Dermis blood vessel endothelial cell (primary cell): ENCODE measurements at regions not wholly inside any gene's neighbourhood (a gene's known extent, or its start where the extent isn't known, plus 50 kb on each side); places are given as distances from the start of the nearest gene placed in this dataset.

Source experiments
- DNase-seq: peaks from one replicate; pipeline ENCODE4 v3.0.0; 2010

DNA sequence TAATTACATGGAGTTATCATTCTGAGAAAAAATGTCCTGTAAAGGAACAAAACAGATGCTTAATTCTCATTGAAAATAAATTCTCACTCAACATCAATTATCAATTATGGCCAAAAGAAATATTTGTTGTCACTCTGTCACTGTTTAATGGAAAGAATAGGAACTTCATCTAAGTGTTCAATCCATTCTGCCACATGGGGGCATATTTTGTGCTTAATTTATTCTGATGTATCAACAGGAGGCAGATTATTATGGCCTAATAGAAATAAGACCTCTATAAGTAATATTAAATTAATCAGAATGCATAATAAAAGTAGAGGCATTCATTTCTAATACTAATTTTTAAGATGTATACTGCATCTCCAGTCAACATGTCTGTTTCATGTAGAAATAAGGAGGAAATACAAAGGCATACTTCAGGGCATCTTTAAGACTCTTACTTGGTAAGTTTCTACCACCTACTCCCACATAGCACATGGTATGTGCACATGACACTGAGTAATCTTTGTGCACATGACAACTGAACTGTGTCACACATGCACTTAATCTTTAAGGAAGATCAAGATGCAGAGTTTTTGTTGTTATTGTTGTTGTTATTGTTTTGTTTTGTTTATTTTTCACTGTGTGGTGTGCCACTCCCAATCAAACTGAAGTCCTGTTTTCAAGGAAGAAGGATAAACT lies 420.4 kb upstream of the SEMA3A start:
- peak; percentile 27 for DNase-seq

DNA sequence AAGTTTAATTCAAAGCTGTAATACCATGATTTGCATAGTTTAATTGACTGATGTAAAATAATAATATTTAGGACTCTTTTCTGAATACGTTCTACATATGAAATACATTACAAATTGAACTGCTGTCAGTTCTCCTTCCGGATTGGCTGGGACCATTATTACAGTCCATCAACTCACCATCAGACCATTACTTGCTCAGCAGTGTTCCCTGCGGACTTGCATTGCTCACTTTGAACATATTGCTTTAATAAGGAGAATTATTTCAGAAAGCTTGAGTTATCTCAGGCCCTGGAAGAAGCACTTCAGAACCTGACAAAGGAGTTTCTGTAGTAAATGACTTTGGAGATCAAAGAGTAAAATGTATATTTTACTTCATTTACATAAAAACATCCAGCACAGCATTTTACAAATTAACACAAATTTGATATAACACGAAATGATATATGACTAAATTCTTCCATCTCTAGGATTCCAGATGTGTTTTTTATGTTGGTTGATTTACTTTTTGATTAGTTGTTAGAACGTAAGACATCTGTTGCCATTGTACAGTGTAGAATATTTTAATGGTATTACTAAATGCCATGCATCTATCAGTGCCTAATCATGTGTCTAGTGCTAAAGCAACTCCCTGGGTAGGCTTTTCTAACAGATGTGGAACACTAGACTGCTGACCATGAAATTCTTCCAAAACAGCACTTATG lies 418.5 kb upstream of the SEMA3A start:
- no peak for DNase-seq

DNA sequence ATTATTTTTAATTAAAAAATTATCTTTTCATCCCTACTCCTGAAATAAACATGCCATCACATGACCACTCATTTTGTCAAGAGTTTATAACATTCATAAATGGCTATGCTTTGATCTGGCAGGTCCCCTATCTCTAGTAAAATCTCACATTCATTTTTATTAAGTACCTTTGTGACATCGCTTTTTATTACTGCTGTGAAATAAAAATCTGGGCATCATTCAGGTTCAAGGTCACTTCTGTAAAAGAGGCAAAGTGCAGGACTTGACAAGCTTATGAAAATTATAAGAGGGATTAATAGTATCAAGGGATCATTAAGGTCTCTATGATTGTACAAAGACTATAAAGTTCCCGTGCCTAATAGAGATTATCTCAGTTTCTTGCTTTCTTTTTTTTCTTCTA lies 416.8 kb upstream of the SEMA3A start:
- DNase-seq, result no peak

DNA sequence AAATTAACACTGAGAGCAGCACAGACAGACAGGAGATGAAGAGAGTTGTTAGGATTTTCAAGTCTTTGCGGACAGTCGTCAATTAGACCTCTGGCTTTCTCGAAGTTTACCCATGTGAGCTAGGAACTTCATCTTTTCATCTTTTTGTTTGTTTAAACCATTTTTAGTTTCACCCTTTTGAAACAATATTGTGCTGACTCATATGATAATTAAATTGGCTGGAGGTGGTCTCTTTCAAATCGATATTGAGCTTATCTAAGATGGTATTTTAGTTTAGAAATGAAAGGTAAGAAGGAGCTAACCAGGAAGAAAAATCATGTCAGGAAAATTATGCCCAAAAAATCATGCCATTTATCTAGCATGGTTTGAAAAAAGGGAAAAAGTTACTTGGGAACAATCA lies 415.8 kb upstream of the SEMA3A start:
- DNase-seq, result no peak

DNA sequence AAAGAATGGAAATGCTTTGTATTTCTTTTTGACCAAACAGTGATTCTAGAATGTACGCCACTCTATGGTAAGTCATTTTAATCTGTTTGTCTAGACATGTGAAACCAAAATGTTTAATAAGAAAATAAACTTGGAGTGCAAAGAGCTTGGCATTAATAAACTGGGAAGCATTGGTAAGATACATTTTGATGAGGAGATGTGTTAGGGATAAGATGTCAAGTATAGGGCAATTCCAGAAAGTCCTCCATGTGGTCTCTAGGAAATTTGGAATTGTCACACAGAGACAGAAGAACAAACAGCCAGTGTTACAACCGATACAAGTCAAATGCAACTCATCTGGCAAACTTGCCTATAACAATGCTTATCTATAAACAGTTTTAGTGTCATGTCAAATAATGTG lies 410.7 kb upstream of the SEMA3A start:
- no peak for DNase-seq

DNA sequence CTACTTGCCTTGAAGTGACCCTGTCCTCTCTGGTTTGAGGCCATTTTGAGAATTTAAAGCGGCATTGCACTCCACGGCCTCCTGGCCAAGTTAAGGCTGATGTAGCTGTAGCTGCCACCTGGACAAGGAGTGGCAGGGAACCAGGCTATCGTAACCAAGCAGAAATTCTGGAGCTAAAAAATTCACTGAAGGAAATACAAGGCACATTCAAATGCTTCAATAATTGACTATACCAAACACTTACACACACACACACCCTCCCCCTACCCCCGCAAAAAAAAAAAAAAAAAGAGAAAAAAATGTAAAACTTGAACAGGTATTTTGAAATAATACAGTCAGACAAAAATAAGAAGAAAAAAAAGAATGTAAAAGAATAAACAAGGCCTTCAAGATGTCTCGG lies 409.0 kb upstream of the SEMA3A start:
- DNase-seq, result no peak

DNA sequence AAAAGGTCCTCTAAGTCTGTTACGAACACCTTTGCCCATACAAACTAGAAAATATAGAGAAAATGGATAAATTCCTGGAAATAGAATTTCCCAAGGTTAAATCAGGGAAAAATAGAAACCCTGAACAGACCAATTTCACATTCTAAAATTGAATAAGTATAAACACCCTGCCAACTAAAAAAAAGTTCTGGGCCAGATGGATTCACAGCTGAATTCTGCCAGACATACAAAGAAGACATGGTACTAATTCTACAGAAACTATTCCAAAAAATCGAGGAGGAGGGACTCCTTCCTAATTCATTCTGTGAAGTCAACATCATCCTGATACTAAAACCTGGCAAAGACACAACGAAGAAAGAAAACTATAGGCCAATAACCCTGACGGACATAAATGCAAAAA lies 400.4 kb upstream of the SEMA3A start:
- DNase-seq, result no peak

DNA sequence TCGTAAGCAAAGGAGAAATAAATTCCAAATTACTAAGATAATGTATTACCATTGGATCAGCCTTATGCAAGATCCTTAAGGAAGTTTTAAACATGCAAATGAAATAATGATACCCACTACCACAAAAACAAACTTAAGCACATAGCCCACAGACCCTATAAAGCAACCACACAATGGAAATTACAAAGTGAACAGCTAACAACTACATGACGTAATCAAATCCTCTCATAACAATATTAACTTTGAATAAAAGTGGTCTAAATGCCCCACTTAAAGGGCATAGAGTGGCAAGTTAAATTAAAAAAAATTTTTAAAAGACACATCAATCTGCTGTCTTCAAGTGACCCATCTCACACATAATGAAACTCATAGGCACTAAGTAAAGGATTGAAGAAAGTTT lies 397.3 kb upstream of the SEMA3A start:
- no peak for DNase-seq

DNA sequence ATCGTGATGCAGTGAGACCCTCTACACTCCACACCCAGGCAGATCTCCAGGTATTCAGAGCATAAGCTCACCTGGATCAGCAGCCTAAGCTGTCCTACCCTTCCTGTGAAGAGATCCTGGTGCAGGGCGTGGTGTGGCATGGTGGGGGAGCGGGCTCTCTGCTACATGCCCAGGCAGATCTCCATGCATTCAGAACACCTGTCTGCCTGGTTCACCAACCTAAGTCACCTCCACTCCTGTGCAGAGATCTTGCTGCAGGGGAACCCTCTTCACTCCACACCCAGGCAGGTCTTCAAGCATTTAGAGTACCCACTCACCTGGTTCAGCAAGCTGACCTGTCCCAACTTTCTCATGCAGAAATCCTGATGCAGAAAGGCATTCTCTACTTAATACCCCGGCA lies 394.4 kb upstream of the SEMA3A start:
- no peak for DNase-seq

DNA sequence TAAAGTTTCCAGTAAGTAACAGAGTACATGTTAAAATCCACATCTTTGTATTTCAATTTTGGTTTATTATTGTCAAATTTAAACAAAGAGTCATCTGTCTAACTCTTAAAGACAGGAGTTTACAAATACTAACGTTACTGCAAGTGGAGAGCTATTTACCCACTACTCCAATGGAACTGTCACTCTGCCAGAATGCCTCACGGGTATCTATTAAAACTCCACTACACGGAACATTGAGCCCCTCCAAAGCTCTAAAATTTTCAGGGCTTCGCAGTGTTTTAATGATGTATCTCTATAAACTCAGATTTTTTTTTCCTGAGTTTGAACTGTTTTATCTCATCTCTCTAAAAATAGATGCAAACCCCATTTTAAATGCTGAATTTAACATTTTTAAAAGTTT lies 388.7 kb upstream of the SEMA3A start:
- no peak for DNase-seq

DNA sequence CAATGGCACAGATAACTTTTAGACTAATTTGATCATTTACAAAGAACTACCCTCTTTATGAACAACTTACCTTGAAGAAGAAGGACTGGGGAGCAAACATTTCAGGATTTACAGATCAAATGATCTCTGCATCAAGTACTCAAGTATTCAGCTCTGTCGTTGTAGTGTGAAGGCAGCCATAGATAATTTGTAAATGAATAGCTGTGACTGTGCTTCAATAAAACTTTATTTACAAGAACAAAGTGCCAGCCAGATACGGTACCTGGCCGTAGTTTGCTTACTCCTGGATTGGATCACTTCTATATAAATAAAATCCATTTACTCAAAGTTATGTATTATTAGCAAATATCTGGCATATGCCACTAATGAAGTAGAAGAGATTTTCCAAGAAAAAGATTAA lies 388.2 kb upstream of the SEMA3A start:
- no peak for DNase-seq

DNA sequence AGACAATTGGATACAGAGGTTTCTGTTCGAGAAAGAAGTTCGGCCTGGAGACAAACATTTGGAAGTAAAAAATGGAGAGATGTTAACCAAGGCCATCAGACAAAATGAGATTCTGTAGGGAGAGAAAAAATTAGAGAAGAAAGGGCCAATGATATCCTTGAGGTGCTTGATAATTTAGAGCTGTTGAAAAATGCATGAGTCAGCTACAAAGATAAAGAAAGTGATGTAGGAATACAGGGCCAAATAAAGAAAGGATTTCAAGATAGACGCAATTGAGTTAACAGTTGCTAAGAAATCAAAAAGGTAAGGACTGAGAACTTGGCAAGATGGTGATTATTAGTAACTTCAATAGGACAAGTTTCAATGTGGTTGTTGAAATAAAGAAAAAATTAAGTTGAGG lies 384.2 kb upstream of the SEMA3A start:
- no peak for DNase-seq

DNA sequence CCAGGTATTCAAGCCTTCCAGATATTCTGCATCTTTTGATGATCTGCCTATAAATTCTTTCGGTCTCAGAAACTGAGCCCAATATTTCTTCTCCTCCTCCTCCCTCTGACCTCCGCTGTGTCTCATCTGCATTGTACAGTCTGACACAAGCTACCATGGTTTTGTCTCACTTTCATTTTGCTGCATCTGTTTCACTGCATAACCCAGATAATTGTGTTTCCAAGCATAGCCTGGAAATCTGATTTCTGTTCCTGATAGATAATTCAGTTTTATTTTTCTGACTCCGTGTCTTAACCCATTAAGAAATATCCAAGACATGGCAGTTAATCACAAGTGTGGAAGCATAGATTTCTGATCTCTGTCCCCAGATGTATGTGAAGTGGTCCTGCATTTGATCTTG lies 374.2 kb upstream of the SEMA3A start:
- no peak for DNase-seq

DNA sequence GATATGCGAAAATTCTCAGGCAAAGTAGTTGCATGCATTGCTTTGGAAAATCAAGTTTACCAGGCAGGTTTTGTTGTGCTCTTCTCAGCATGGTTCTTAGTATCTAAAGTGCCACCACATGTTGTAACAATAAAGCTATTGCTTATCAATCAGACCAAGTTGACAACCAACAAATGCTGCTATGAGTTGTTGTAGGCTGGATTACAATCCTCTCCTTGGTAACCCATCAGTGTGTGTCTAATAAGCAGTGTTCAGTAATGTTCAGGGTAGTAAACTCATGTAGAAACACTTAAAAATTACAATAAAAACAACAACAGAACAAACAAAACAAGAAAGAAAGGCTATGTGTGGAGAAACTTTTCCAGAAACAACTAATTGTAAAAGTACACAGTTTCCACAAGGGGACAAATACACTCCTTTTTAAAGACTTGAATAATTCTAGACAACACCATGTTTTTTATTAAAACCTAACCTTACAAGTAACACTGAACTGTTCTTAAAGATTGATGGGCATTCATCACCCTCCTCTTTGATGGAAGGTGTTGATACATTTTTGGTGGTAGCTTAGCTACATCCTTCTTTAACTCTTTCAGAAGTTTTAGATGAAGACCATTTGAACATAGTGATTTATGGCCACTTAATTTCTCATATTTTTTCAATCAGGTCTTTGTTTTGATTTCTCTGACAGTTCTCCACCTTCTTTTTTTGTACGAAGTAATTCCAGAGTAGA lies 370.9 kb upstream of the SEMA3A start:
- DNase-seq, result no peak

DNA sequence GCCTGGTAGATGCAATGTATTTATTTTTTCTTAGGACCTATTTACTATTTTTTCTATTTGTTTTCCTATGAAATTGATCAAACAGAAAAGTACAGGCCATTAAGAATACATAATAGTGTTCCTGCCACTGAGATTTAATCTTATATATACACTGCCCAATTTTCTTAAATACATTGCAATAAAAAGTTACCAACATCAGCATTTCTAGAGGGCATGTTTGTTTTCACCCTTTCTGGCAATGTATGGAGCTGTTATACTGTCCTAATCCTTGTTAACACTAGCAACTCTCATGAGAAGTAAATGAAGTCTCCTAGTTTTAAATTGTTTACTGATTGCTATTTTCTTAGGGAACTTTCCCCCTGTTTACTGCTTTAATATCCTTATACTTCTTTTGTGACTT lies 359.1 kb upstream of the SEMA3A start:
- DNase-seq, result no peak

DNA sequence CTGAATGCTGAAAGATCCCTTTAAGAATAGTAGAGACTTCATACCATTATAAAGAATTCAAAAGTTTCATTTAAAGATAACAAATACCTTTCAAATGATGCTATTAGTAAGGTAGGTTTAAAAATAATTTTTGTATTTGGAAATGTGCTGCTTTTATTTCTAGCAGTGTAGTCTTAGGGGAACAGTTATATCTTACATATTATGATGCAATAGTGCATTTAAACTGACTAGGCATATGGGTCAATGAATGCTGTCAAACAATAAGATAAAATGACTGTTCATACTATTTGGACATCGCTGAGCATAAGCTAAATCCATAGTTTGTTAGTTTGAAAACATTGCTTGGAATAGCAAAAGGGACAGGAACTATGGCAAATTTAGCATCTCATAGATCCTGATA lies 354.8 kb upstream of the SEMA3A start:
- DNase-seq, result no peak

DNA sequence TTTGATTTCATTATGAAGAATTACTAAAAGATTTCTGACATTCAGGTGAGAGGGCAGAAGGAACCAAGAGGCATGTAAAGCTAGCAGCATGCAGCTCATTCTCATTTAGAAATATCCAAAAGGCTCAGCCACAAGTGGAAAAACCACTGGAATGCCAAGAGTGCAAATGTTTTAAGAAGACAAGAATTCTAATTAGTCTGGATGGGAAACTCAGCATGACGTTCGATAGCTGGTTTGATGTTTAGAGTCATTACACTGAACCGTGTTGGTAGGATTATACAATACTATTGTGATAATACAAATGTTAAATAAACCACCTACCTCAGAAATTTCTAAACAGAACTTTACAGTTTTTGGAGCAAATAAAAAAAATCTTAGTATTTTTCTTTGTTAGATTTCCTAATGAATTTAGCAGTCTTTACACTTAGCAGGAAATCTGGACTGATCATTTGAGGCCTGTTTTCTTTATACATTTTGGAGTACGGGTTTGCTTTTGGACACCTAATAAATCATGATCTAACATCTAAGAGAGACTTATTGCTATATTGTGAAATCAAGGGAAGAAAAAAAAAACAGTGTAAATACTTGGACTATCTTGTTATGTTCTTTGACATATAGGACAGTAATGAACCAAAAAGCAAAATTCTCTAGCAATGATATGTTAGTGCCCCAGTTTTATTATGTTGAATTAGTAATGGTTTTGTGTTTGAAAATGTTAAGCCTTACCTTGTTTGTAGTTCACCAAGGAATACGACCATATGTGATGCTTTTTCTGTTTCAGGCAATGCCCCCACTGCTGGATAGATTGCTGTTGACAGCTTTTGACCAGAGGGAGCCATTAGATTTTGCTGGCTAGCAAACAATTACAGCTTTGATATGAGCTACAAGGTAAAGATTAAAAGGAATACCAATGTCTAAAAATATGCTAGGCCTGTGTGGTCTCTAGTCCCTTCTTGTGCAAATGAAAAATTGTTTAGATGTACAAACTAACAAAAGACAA lies 354.1 kb upstream of the SEMA3A start:
- DNase-seq, result no peak

DNA sequence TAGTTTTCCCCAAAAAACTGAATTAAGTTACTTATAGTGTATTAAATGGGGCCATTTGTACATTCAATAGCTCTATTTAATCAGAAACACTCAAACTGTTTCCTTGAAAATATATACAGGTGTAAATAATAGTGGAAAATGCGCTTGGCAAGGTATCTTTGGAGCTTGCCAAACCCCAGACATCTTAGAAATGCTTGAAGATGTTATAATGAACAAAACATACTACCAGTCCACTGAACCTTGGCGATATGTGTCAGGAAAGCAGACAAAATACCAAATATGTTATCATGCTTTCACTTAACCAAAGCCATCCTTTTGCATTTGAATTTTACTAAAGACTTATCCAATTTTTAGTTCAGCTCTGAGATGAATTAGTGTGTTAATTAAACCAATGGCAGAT lies 352.7 kb upstream of the SEMA3A start:
- DNase-seq, result no peak

DNA sequence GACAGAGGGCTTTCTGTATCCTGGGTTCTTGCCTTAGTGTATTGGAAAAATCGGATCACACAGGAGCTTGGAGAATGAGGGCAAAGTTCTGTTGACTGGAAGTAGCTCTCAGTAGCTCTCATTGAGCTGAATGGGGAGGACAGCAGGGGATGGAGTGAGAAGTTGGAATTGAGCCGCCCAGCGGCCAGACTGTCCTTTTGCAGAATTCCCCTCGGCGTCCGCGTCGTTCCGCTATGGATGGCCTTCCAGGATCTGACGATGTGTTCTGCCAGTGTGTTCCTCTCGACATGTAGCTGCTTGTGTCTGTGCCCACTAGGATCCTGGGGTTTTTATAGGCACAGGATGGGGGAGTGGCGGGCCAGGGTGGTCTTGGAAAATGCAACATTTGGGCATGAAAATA lies 351.8 kb upstream of the SEMA3A start:
- no peak for DNase-seq

DNA sequence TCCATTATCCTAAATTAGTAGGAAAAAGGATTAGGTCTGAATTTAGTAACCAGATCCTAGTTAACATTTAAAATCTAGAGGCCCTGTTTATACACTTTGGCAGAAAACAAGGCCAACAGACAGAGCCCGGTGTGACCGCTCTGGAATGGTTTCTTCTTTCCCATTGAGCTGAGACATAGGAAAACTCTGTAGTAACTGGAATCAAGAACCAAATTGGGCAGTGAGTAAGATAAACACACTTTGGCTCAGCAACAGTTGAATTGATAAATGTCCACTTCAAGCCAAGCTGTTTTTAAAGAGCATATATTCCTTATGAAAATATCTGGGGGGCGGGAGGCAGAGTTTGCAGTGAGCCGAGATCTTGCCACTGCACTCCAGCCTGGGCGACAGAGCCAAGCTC lies 343.7 kb upstream of the SEMA3A start:
- no peak for DNase-seq

DNA sequence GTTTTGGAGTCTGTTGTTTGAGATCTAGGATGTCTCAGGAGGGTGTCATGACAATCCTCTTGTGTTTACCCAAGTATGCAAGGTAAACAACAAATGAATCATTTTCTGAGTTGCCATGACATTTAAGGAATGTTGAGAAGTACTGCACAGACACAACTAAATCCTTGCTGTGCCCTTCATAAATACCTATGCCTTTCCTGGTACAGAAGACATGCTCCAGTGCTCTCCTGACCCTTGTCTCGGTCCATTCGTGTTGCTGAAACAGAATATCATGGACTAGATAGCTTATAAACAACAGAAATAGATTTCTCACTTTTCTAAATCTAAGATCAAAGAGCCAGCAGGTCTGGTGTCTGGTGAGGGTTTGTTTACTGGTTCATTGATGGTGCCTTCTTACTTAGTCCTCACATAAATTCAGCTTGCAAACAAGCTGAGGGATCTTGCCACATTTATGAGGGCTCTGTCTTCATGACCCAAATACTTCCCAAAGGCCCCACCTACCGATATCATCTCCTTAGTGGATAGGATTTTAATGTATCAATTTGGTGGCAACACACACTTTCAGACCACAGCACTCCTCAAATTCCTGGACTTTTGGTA lies 341.8 kb upstream of the SEMA3A start:
- DNase-seq, result no peak

DNA sequence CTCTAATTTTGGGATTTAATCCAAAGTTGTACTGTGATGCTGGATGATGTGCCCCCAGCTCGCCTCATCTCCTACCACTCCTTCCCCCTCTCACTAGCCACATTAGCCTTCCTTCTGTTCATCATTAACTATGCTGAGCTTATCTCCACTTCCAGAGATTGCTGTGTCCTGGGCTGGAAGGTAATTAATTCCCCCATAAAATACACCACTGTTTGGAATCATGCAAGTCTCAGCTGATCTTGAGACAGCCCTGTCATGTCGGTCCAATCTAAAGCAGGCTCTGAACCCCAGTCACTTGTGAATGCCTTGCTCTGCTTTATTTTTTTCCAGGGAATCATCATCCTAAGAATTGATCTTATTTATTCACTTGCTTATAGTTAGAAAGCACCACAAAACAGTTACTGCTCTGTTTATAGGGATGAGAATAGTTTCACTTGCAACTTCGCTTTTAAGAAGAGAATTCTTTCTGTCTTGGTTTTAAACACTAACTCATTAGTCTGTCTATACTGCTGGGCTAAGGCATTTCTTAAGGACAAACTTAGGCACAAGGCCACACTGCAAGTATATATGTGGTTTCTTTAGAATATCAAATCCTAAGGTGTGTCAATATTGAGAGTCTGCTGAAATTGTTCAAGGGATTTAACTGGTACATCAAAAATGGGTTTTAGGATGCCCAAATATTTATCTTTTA lies 341.1 kb upstream of the SEMA3A start:
- no peak for DNase-seq
